IMR-90 (cell line): ENCODE measurements at regions not wholly inside any gene's neighbourhood (a gene's known extent, or its start where the extent isn't known, plus 50 kb on each side); places are given as distances from the start of the nearest gene placed in this dataset.

Experiments
- ATAC-seq: fragments of 200-7000 bp; cut with Tn5 transposase; 2 replicates; pipeline ENCODE4 v1.9.1; 2020; ENCODE audit warnings: low read depth, mild to moderate bottlenecking, moderate library complexity
- BruUV-seq: library from RNA; stranded (reverse); fragments of 400-500 nt; replicated peaks from 2 replicates; lab custom pipeline; 2021; lab: Mats Ljungman, UMichigan
- CTCF ChIA-PET: fragments of 300-600 bp; formaldehyde crosslinking; extraction: SDS; loops from one replicate; lab custom pipeline; 2021; ENCODE audit warnings: antibody characterized with exemption; lab: Yijun Ruan, JAX
- POLR2A ChIA-PET: fragments of 300-600 bp; sonication (Branson Sonifier 250); formaldehyde crosslinking; loops from one replicate; lab custom pipeline; 2022; ENCODE audit warnings: antibody characterized with exemption; ENCODE audit not compliant: unreplicated experiment; lab: Charles Lee
- DNase-seq: peaks from one replicate; pipeline ENCODE4 v3.0.0; 2013
- H2AFZ ChIP-seq: replicated peaks from 2 replicates; pipeline ENCODE3; 2013; ENCODE audit warnings: low read length, mild to moderate bottlenecking; ENCODE audit not compliant: poor library complexity
- H2AK5ac ChIP-seq: 2 replicates; pipeline ENCODE4 v1.6.1; 2013; ENCODE audit warnings: low read depth, low read length, inconsistent platforms
- H2AK9ac ChIP-seq: replicated peaks from 2 replicates; pipeline ENCODE3; 2013; ENCODE audit warnings: mild to moderate bottlenecking, low read depth, low read length, moderate library complexity; ENCODE audit not compliant: poor library complexity
- H2BK120ac ChIP-seq: 2 replicates; pipeline ENCODE4 v1.6.1; 2013; ENCODE audit warnings: low read depth, low read length, inconsistent platforms
- H2BK15ac ChIP-seq: 3 replicates; pipeline ENCODE4 v1.6.1; 2013; ENCODE audit warnings: low read depth, low read length, inconsistent platforms
- H2BK20ac ChIP-seq: 2 replicates; pipeline ENCODE4 v1.6.1; 2013; ENCODE audit warnings: low read depth, mild to moderate bottlenecking, inconsistent platforms, low read length, moderate library complexity
- H2BK5ac ChIP-seq: 2 replicates; pipeline ENCODE4 v1.6.1; 2013; ENCODE audit warnings: mild to moderate bottlenecking, low read depth, low read length, inconsistent platforms; ENCODE audit not compliant: poor library complexity, severe bottlenecking
- H3K14ac ChIP-seq: replicated peaks from 2 replicates; pipeline ENCODE4 v1.6.1; 2013; ENCODE audit warnings: low read depth, low read length, inconsistent platforms
- H3K18ac ChIP-seq: 2 replicates; pipeline ENCODE4 v1.6.1; 2013; ENCODE audit warnings: low read depth, low read length, control low read depth
- H3K23ac ChIP-seq: 2 replicates; pipeline ENCODE4 v1.6.1; 2013; ENCODE audit warnings: low read depth, low read length, inconsistent platforms
- H3K27ac ChIP-seq: 2 replicates; pipeline ENCODE4 v1.5.1; 2013; ENCODE audit warnings: mild to moderate bottlenecking, control low read depth, low read length; ENCODE audit not compliant: insufficient read depth
- H3K27me3 ChIP-seq: 2 replicates; pipeline ENCODE4 v1.6.1; 2013; ENCODE audit warnings: low read length; ENCODE audit not compliant: control insufficient read depth, insufficient read depth
- H3K36me3 ChIP-seq: 2 replicates; pipeline ENCODE4 v1.6.1; 2013; ENCODE audit warnings: low read length, mixed read lengths; ENCODE audit not compliant: control insufficient read depth, insufficient read depth
- H3K4ac ChIP-seq: 2 replicates; pipeline ENCODE4 v1.6.1; 2013; ENCODE audit warnings: low read depth, low read length, inconsistent platforms
- H3K4me1 ChIP-seq: 2 replicates; pipeline ENCODE4 v1.6.1; 2013; ENCODE audit warnings: low read length, mixed read lengths; ENCODE audit not compliant: control insufficient read depth, insufficient read depth
- H3K4me2 ChIP-seq: 2 replicates; pipeline ENCODE4 v1.6.1; 2013; ENCODE audit warnings: low read depth, mild to moderate bottlenecking, control low read depth, low read length, moderate library complexity
- H3K4me3 ChIP-seq: 2 replicates; pipeline ENCODE4 v1.5.1; 2013; ENCODE audit warnings: low read depth, mild to moderate bottlenecking, control low read depth, low read length, moderate library complexity; ENCODE audit not compliant: insufficient read depth
- H3K56ac ChIP-seq: 2 replicates; pipeline ENCODE4 v1.6.1; 2013; ENCODE audit warnings: low read length, inconsistent platforms; ENCODE audit not compliant: insufficient read depth; ENCODE audit errors: extremely low read depth
- H3K79me1 ChIP-seq, 2 experiments: 2 replicates each; pipeline ENCODE4 v1.6.1; 2013; ENCODE audit warnings: low read length in 2 of 2, inconsistent platforms in 1 of 2, low read depth in 1 of 2
- H3K9ac ChIP-seq: 2 replicates; pipeline ENCODE4 v1.6.1; 2013; ENCODE audit warnings: low read depth, low read length, control low read depth
- H3K9me1 ChIP-seq: 2 replicates; pipeline ENCODE4 v1.6.1; 2013; ENCODE audit warnings: low read length, inconsistent platforms; ENCODE audit not compliant: insufficient read depth
- H3K9me3 ChIP-seq: 2 replicates; pipeline ENCODE4 v1.6.1; 2013; ENCODE audit warnings: low read length; ENCODE audit not compliant: control insufficient read depth, insufficient read depth
- H4K20me1 ChIP-seq: 2 replicates; pipeline ENCODE4 v1.6.1; 2013; ENCODE audit warnings: low read length, inconsistent platforms; ENCODE audit not compliant: insufficient read depth
- H4K5ac ChIP-seq: 2 replicates; pipeline ENCODE4 v1.6.1; 2013; ENCODE audit warnings: mild to moderate bottlenecking, low read depth, low read length, control low read depth
- H4K8ac ChIP-seq, 2 experiments: 2 replicates each; pipeline ENCODE4 v1.6.1; 2013; ENCODE audit warnings: low read depth in 2 of 2, low read length in 2 of 2, control low read depth in 1 of 2, inconsistent platforms in 1 of 2
- H4K91ac ChIP-seq: 2 replicates; pipeline ENCODE4 v1.6.1; 2013; ENCODE audit warnings: low read depth, low read length, inconsistent platforms; ENCODE audit not compliant: insufficient read depth
- BHLHE40 ChIP-seq: fragments of 150-350 bp; IDR thresholded peaks from 2 replicates; pipeline ENCODE4 v1.6.1; 2016; ENCODE audit warnings: mild to moderate bottlenecking, low read depth, low read length
- CEBPB ChIP-seq: IDR thresholded peaks from 2 replicates; pipeline ENCODE4 v1.6.1; 2012; ENCODE audit warnings: low read depth, low read length, improper control_type of control experiment
- CHD1 ChIP-seq: IDR thresholded peaks from 2 replicates; pipeline ENCODE4 v1.6.1; 2012; ENCODE audit warnings: low read depth, low read length, improper control_type of control experiment
- CTCF ChIP-seq: conservative IDR thresholded peaks from 2 replicates; pipeline ENCODE4 v1.5.1; 2012; ENCODE audit warnings: mild to moderate bottlenecking, low read depth, low read length, improper control_type of control experiment
- ELK1 ChIP-seq: fragments of 150-350 bp; IDR thresholded peaks from 2 replicates; pipeline ENCODE4 v1.6.1; 2016; ENCODE audit warnings: low read depth, mild to moderate bottlenecking, low read length, moderate library complexity, borderline replicate concordance
- FOS ChIP-seq: fragments of 150-350 bp; IDR thresholded peaks from 2 replicates; pipeline ENCODE4 v1.6.1; 2016; ENCODE audit warnings: low read depth, low read length
- MAFK ChIP-seq: IDR thresholded peaks from 2 replicates; pipeline ENCODE4 v1.6.1; 2012; ENCODE audit warnings: low read depth, low read length, improper control_type of control experiment
- MAZ ChIP-seq: IDR thresholded peaks from 2 replicates; pipeline ENCODE4 v1.6.1; 2012; ENCODE audit warnings: low read depth, mild to moderate bottlenecking, low read length, improper control_type of control experiment, moderate library complexity, borderline replicate concordance
- MXI1 ChIP-seq: IDR thresholded peaks from 2 replicates; pipeline ENCODE4 v1.6.1; 2012; ENCODE audit warnings: low read depth, mild to moderate bottlenecking, low read length, moderate library complexity, borderline replicate concordance
- NFE2L2 ChIP-seq: fragments of 150-350 bp; IDR thresholded peaks from 2 replicates; pipeline ENCODE4 v1.6.1; 2016; ENCODE audit warnings: low read depth, mild to moderate bottlenecking, low read length
- POLR2A ChIP-seq: IDR thresholded peaks from 2 replicates; pipeline ENCODE4 v1.6.1; 2012; ENCODE audit warnings: mild to moderate bottlenecking, low read depth, low read length
- RAD21 ChIP-seq: IDR thresholded peaks from 2 replicates; pipeline ENCODE4 v1.6.1; 2012; ENCODE audit warnings: low read length, improper control_type of control experiment
- RCOR1 ChIP-seq: IDR thresholded peaks from 2 replicates; pipeline ENCODE4 v1.6.1; 2012; ENCODE audit warnings: mild to moderate bottlenecking, low read length, improper control_type of control experiment; ENCODE audit not compliant: insufficient replicate concordance
- RFX5 ChIP-seq: IDR thresholded peaks from 2 replicates; pipeline ENCODE4 v1.8.0; 2012; ENCODE audit warnings: low read depth, mild to moderate bottlenecking, low read length, moderate library complexity
- SMC3 ChIP-seq: fragments of 150-350 bp; IDR thresholded peaks from 2 replicates; pipeline ENCODE4 v1.6.1; 2016; ENCODE audit warnings: low read depth, mild to moderate bottlenecking, antibody characterized with exemption, low read length, moderate library complexity
- USF2 ChIP-seq: fragments of 150-350 bp; IDR thresholded peaks from 2 replicates; pipeline ENCODE4 v1.6.1; 2017; ENCODE audit warnings: mild to moderate bottlenecking, antibody characterized with exemption, low read length, low read depth
- WGBS, 2 experiments: methylation state at CpG; one replicate each; pipeline versions ENCODE4 v1.1.5 to v1.1.7; 2013; ENCODE audit warnings: missing lambda C conversion rate in 2 of 2; ENCODE audit not compliant: insufficient read length in 1 of 2; ENCODE audit errors: extremely low coverage in 2 of 2; 5-methylcytosine and 5-hydroxymethylcytosine counted together
- dilution Hi-C: fragments of 300-500 bp; cut with HindIII; formaldehyde crosslinking; loops from one replicate; pipeline ENCODE4 v1.14.3; 2018; ENCODE audit warnings: low sequenced_read_pairs; ENCODE audit not compliant: unreplicated experiment
- in situ Hi-C: fragments of 300-500 bp; cut with MboI; formaldehyde crosslinking; loops from 3 replicates; pipeline ENCODE4 v1.14.3; 2019; ENCODE audit warnings: low sequenced_read_pairs, inconsistent platforms, mixed read lengths
- intact Hi-C: fragments of 100-400 bp; cut with micrococcal nuclease; formaldehyde crosslinking; loops from 2 replicates; pipeline ENCODE4 v1.10.0; 2022

- H2BK15ac ChIP-seq: no peak overlapping the region
- no peak for TF ChIP-seq CTCF
- no peak for TF ChIP-seq USF2
- TF ChIP-seq CHD1: no peak
- no peak for TF ChIP-seq POLR2A
- TF ChIP-seq SMC3: no peak
- no peak for TF ChIP-seq MXI1
- TF ChIP-seq CEBPB: no peak
- no peak for TF ChIP-seq MAFK
- TF ChIP-seq BHLHE40: no peak
- no peak for TF ChIP-seq RFX5
- TF ChIP-seq ELK1: no peak
- no peak for TF ChIP-seq RAD21
- TF ChIP-seq RCOR1: no peak
- no peak for TF ChIP-seq MAZ
- TF ChIP-seq NFE2L2: no peak
- TF ChIP-seq FOS: no peak
- no peaks in the 10 kb centered on the region; the same call in 1 of the 2 replicates for H3K9me1 ChIP-seq
- H3K4me3 ChIP-seq: no peak overlapping the region
- H3K18ac ChIP-seq: no peak overlapping the region
- WGBS, 2 experiments: no CpG with 5 or more reads among the region's 1 CpG
- dilution Hi-C loops (no loop called here), intact Hi-C loops (no loop called here), in situ Hi-C loops (no loop called here)
- H3K9me3 ChIP-seq: no peaks in the 10 kb centered on the region
- no peak for ATAC-seq
- H3K4ac ChIP-seq: no peak overlapping the region
- H3K79me1 ChIP-seq: no peaks in the 10 kb centered on the region
- no peaks in the 10 kb centered on the region for H4K20me1 ChIP-seq
- no peak overlapping the region for H2AK9ac ChIP-seq
- no TSS peak for BruUV-seq
- H3K23ac ChIP-seq: no peak overlapping the region
- H2BK20ac ChIP-seq: no peak overlapping the region
- H4K91ac ChIP-seq: no peak overlapping the region
- no peak overlapping the region for H2BK5ac ChIP-seq
- DNase-seq: no peak
- H3K27me3 ChIP-seq: no peaks in the 10 kb centered on the region; the same call in 1 of the 2 replicates
- H2AFZ ChIP-seq: no peak overlapping the region
- no peak overlapping the region for H3K9ac ChIP-seq
- ChIA-PET POLR2A (no interaction called here), CTCF (interaction anchor here (1.1 kb wide), 1 partner anchor 10 kb away, joined by 5 read pairs; no protein-coding TSS in a partner anchor)
- H4K8ac ChIP-seq: no peak overlapping the region
- H3K36me3 ChIP-seq: no peaks in the 10 kb centered on the region
- no peak overlapping the region for H2BK120ac ChIP-seq
- H3K56ac ChIP-seq: no peak overlapping the region
- H3K14ac ChIP-seq: no peak overlapping the region
- no peak overlapping the region for H2AK5ac ChIP-seq
- no peaks in the 10 kb centered on the region for H3K4me1 ChIP-seq
- H4K5ac ChIP-seq: no peak overlapping the region
- no peak overlapping the region for H3K27ac ChIP-seq
- no peak overlapping the region for H3K4me2 ChIP-seq
Measured at GRCh38 chr12:89845767-89846166, 137.1 kb upstream of the ATP2B1 start.
